SK-N-SH (cell line): ENCODE measurements at regions not wholly inside any gene's neighbourhood (a gene's known extent, or its start where the extent isn't known, plus 50 kb on each side); places are given as distances from the start of the nearest gene placed in this dataset.

Experiments
- CTCF ChIA-PET: fragments of 300-600, 350-600 bp; formaldehyde crosslinking; extraction: SDS; loops from one replicate; lab custom pipeline; 2021; lab: Yijun Ruan, JAX
- POLR2A ChIA-PET: fragments of 350-600 bp; sonication (Branson Sonifier 250); formaldehyde crosslinking; extraction: SDS; loops from one replicate; lab custom pipeline; 2020; ENCODE audit warnings: antibody characterized with exemption, inconsistent platforms; lab: Yijun Ruan, JAX
- DNase-seq: peaks from one replicate; pipeline ENCODE4 v3.0.0; 2012
- H2AFZ ChIP-seq: fragments of 200-600 bp; sonication (generic); 2 replicates; pipeline ENCODE4 v1.8.1; 2016; ENCODE audit warnings: antibody characterized with exemption, mild to moderate bottlenecking, low read depth
- H3F3A ChIP-seq: fragments of 200-600 bp; sonication (generic); replicated peaks from 2 replicates; pipeline ENCODE3; 2016; ENCODE audit warnings: antibody characterized with exemption, mild to moderate bottlenecking; ENCODE audit not compliant: insufficient read depth
- H3K27ac ChIP-seq, 2 experiments: fragments of 200-500 bp in 1 of 2; fragments of 200-600 bp in 1 of 2; sonication (Bioruptor generic) in 1 of 2; sonication (generic), shearing (Covaris generic) in 1 of 2; 2 replicates each; pipeline versions ENCODE4 v1.5.1 to v1.6.1; 2014 to 2016; ENCODE audit warnings: low read depth in 2 of 2, inconsistent platforms in 1 of 2, low read length in 1 of 2, mild to moderate bottlenecking in 1 of 2, mixed read lengths in 1 of 2
- H3K27me3 ChIP-seq: fragments of 200-600 bp; sonication (generic), shearing (Covaris generic); 2 replicates; pipeline ENCODE4 v1.6.1; 2016; ENCODE audit warnings: mixed run types; ENCODE audit not compliant: insufficient read depth
- H3K36me3 ChIP-seq, 2 experiments: fragments of 200-500 bp in 1 of 2; fragments of 200-600 bp in 1 of 2; sonication (Bioruptor generic) in 1 of 2; sonication (generic) in 1 of 2; replicated peaks in 1 of 2; 2 replicates each; pipeline versions ENCODE3 to v1.5.1; 2014 to 2016; ENCODE audit warnings: low read length in 1 of 2, mild to moderate bottlenecking in 1 of 2; ENCODE audit not compliant: insufficient read depth in 2 of 2, control insufficient read depth in 1 of 2
- H3K4me1 ChIP-seq, 2 experiments: fragments of 200-500 bp in 1 of 2; fragments of 200-600 bp in 1 of 2; sonication (Bioruptor generic) in 1 of 2; sonication (generic), shearing (Covaris generic) in 1 of 2; 2 replicates each; pipeline versions ENCODE4 v1.5.1 to v1.6.1; 2014 to 2016; ENCODE audit warnings: low read depth in 1 of 2, low read length in 1 of 2, mixed run types in 1 of 2; ENCODE audit not compliant: insufficient read depth in 2 of 2, control insufficient read depth in 1 of 2
- H3K4me2 ChIP-seq: fragments of 200-600 bp; sonication (generic), shearing (Covaris generic); 2 replicates; pipeline ENCODE4 v1.6.1; 2017; ENCODE audit warnings: mixed run types
- H3K4me3 ChIP-seq, 2 experiments: fragments of 200-500 bp in 1 of 2; fragments of 200-600 bp in 1 of 2; sonication (Bioruptor generic) in 1 of 2; sonication (generic), shearing (Covaris generic) in 1 of 2; 2 replicates each; pipeline versions ENCODE4 v1.5.1 to v1.8.1; 2014 to 2016; ENCODE audit warnings: low read depth in 2 of 2, inconsistent platforms in 1 of 2, low read length in 1 of 2, mild to moderate bottlenecking in 1 of 2, mixed read lengths in 1 of 2, moderate library complexity in 1 of 2
- H3K79me2 ChIP-seq: fragments of 200-600 bp; sonication (generic); 2 replicates; pipeline ENCODE4 v1.8.1; 2017; ENCODE audit warnings: mild to moderate bottlenecking; ENCODE audit not compliant: insufficient read depth
- H3K9ac ChIP-seq: fragments of 200-600 bp; sonication (generic); 2 replicates; pipeline ENCODE4 v1.6.1; 2017; ENCODE audit warnings: mixed run types
- H3K9me2 ChIP-seq: fragments of 200-600 bp; sonication (generic); 2 replicates; pipeline ENCODE4 v1.6.1; 2017; ENCODE audit warnings: mixed run types
- H3K9me3 ChIP-seq: fragments of 200-600 bp; sonication (generic); 2 replicates; pipeline ENCODE4 v1.6.1; 2017; ENCODE audit warnings: mixed run types, mild to moderate bottlenecking, moderate library complexity
- H4K20me1 ChIP-seq: fragments of 200-600 bp; sonication (generic); 2 replicates; pipeline ENCODE4 v1.6.1; 2017; ENCODE audit warnings: mild to moderate bottlenecking, mixed run types; ENCODE audit not compliant: insufficient read depth
- ELF1 ChIP-seq: IDR thresholded peaks from 2 replicates; pipeline ENCODE4 v1.4.0; 2012
- EZH2phosphoT487 ChIP-seq: fragments of 200-600 bp; sonication (generic); IDR thresholded peaks from 2 replicates; pipeline ENCODE4 v1.6.1; 2017; ENCODE audit warnings: low read depth, mixed run types, mild to moderate bottlenecking, antibody characterized with exemption, moderate library complexity, borderline replicate concordance
- GATA2 ChIP-seq: sonication (generic); formaldehyde crosslinking; IDR thresholded peaks from 2 replicates; pipeline ENCODE4 v1.5.0; 2020; ENCODE audit warnings: mild to moderate bottlenecking, missing genetic modification reagents
- JUND ChIP-seq: IDR thresholded peaks from 2 replicates; pipeline ENCODE4 v1.4.0; 2012
- MEF2A ChIP-seq: IDR thresholded peaks from 2 replicates; pipeline ENCODE4 v1.4.0; 2012; ENCODE audit warnings: low read depth, borderline replicate concordance
- NFIC ChIP-seq: IDR thresholded peaks from 2 replicates; pipeline ENCODE4 v1.4.0; 2012; ENCODE audit warnings: borderline replicate concordance
- NRF1 ChIP-seq: IDR thresholded peaks from 2 replicates; pipeline ENCODE4 v1.6.1; 2012; ENCODE audit warnings: low read depth, mild to moderate bottlenecking, low read length
- POLR2AphosphoS5 ChIP-seq: IDR thresholded peaks from 2 replicates; pipeline ENCODE4 v1.6.1; 2012; ENCODE audit warnings: low read depth, low read length
- RAD21 ChIP-seq: IDR thresholded peaks from 2 replicates; pipeline ENCODE4 v1.6.1; 2012; ENCODE audit warnings: mild to moderate bottlenecking, low read length
- RCOR1 ChIP-seq: fragments of 150-350 bp; IDR thresholded peaks from 2 replicates; pipeline ENCODE4 v1.6.1; 2017; ENCODE audit warnings: antibody characterized with exemption, low read length
- RFX5 ChIP-seq: IDR thresholded peaks from 2 replicates; pipeline ENCODE4 v1.6.1; 2012; ENCODE audit warnings: mild to moderate bottlenecking, improper control_type of control experiment, low read length
- SMC3 ChIP-seq: IDR thresholded peaks from 2 replicates; pipeline ENCODE4 v1.6.1; 2012; ENCODE audit warnings: low read depth, low read length, improper control_type of control experiment
- TAF1 ChIP-seq: IDR thresholded peaks from 2 replicates; pipeline ENCODE4 v1.6.1; 2012; ENCODE audit warnings: low read depth, mild to moderate bottlenecking, low read length, moderate library complexity, borderline replicate concordance
- TCF12 ChIP-seq: IDR thresholded peaks from 2 replicates; pipeline ENCODE4 v1.4.0; 2012
- WGBS: methylation state at CpG from one replicate; pipeline ENCODE4 v1.1.6; 2017; ENCODE audit warnings: low lambda C conversion rate; 5-methylcytosine and 5-hydroxymethylcytosine counted together
- TF ChIP-seq, protein P1 (sequence below): IDR thresholded peaks from 2 replicates; pipeline ENCODE4 v1.4.0; 2012; ENCODE audit warnings: low read depth, borderline replicate concordance
- TF ChIP-seq, protein P2 (sequence below): fragments of 150-350 bp; IDR thresholded peaks from 2 replicates; pipeline ENCODE4 v1.6.1; 2016; ENCODE audit warnings: mild to moderate bottlenecking, low read depth, low read length
- TF ChIP-seq, protein P3 (sequence below): IDR thresholded peaks from 2 replicates; pipeline ENCODE4; 2012
- TF ChIP-seq, protein P4 (sequence below): IDR thresholded peaks from 2 replicates; pipeline ENCODE4 v1.6.1; 2012; ENCODE audit warnings: mild to moderate bottlenecking, low read depth, low read length, moderate library complexity

DNA sequence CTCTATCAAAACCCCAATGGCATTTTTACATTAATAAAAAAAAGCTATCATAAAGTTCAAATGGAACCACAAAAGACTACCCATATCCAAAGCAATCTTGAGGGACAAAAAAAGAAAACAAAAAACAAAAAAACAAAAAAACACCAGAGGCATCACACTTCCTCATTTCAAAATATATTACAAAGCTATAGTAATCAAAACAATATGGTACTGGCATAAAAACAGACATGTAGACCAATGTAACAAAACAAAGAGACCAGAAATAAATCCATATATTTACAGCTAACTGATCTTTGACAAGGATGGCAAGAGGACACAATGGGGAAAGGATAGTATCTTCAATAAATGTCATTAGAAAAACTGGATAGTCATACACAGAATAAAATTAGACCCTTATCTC lies 245.1 kb upstream of the MSX2 start:
- Histone ChIP-seq H4K20me1 (no peaks in the 10 kb centered on the region), H3K4me1 (no peaks in the 10 kb centered on the region), H3K27ac (no peak overlapping the region), H3K9me2 (no peaks in the 10 kb centered on the region), H3K9me3 (peaks cover 10% of the 10 kb centered on the region; the same call in 1 of the 2 replicates), H3F3A (no peaks in the 10 kb centered on the region), H2AFZ (no peak overlapping the region), H3K79me2 (no peaks in the 10 kb centered on the region), H3K4me2 (no peak overlapping the region), H3K36me3 (no peaks in the 10 kb centered on the region), H3K27me3 (no peaks in the 10 kb centered on the region), H3K9ac (no peak overlapping the region), H3K4me3 (no peak overlapping the region)
- ChIA-PET POLR2A (no interaction called here), CTCF (no interaction called here)
- TF ChIP-seq NRF1 (no peak), TCF12 (no peak), SMC3 (no peak), POLR2AphosphoS5 (no peak), ELF1 (no peak), GATA2 (CRISPR knock-in tag) (no peak), JUND (no peak)
- TF ChIP-seq, protein P1, sequence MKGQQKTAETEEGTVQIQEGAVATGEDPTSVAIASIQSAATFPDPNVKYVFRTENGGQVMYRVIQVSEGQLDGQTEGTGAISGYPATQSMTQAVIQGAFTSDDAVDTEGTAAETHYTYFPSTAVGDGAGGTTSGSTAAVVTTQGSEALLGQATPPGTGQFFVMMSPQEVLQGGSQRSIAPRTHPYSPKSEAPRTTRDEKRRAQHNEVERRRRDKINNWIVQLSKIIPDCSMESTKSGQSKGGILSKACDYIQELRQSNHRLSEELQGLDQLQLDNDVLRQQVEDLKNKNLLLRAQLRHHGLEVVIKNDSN = no peak
- TF ChIP-seq, protein P2, sequence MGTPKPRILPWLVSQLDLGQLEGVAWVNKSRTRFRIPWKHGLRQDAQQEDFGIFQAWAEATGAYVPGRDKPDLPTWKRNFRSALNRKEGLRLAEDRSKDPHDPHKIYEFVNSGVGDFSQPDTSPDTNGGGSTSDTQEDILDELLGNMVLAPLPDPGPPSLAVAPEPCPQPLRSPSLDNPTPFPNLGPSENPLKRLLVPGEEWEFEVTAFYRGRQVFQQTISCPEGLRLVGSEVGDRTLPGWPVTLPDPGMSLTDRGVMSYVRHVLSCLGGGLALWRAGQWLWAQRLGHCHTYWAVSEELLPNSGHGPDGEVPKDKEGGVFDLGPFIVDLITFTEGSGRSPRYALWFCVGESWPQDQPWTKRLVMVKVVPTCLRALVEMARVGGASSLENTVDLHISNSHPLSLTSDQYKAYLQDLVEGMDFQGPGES = no peak
- DNase-seq = no peak

DNA sequence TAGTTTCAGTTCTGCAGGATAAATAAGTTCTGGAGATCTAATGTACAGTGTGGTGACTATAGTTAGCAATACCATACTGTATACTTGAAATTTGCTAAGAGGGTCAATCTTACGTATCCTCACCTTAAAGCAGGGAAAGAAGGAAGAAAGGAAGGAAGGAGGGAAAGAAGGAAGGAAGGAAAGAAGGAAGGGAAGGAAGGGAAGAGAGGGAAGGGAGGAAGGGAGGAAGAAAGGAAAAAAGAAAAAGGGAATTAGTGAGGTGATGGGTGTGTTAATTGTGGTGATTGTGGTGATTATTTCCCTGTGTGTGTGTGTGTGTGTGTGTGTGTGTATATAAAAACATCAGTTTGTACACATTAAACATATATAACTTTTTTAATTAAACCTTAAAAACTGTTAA lies 242.6 kb upstream of the MSX2 start:
- POLR2A ChIA-PET = no interaction called here
- CTCF ChIA-PET = interaction anchor here (1.1 kb wide), 1 partner anchor 18 kb away, joined by 3 read pairs; no protein-coding TSS in a partner anchor
- no peaks in the 10 kb centered on the region for H3K36me3 ChIP-seq
- 0 out of 2 replicates have a peak, but pooled peaks cover 7% of the 10 kb centered on the region for H3K9me3 ChIP-seq
- no peak for DNase-seq
- TF ChIP-seq, protein P3, sequence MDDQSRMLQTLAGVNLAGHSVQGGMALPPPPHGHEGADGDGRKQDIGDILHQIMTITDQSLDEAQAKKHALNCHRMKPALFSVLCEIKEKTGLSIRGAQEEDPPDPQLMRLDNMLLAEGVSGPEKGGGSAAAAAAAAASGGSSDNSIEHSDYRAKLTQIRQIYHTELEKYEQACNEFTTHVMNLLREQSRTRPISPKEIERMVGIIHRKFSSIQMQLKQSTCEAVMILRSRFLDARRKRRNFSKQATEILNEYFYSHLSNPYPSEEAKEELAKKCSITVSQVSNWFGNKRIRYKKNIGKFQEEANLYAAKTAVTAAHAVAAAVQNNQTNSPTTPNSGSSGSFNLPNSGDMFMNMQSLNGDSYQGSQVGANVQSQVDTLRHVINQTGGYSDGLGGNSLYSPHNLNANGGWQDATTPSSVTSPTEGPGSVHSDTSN = no peak
- H3K9ac ChIP-seq = no peak overlapping the region
- no peaks in the 10 kb centered on the region for H3K27me3 ChIP-seq
- H3K27ac ChIP-seq = no peak overlapping the region
- H3K79me2 ChIP-seq = no peaks in the 10 kb centered on the region
- H2AFZ ChIP-seq = no peak overlapping the region
- H3K4me3 ChIP-seq = no peak overlapping the region
- H3K9me2 ChIP-seq = no peaks in the 10 kb centered on the region
- no peaks in the 10 kb centered on the region for H3K4me1 ChIP-seq
- H3K4me2 ChIP-seq = no peak overlapping the region
- H4K20me1 ChIP-seq = no peaks in the 10 kb centered on the region
- 71% methylated on average over 1 of the region's 1 CpG for WGBS
- H3F3A ChIP-seq = no peaks in the 10 kb centered on the region

DNA sequence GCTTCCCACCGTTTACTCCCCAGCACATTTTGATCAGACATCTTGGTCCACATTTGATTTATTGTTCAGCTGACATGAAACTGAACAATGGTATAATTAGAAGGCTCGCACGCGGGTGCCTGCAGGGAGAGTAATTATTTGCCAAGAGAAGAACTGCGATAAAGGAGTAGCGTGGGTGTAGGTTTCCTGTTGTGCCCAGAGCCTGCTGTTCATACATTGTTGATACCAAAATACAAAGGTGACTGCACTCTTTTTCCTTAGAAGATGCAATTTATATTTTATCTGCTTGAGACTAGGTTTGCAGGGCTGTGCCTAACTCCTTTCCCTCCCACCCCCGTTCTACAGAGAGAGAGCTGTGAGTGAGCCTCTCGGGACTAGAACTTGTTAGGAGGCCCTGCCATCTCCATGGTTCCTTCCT lies 241.8 kb upstream of the MSX2 start:
- no peak overlapping the region for H3K9ac ChIP-seq
- no peak for DNase-seq
- no peaks in the 10 kb centered on the region for H3F3A ChIP-seq
- H3K27ac ChIP-seq = no peak overlapping the region
- no peaks in the 10 kb centered on the region for H3K27me3 ChIP-seq
- H3K9me3 ChIP-seq = 0 out of 2 replicates have a peak, but pooled peaks cover 7% of the 10 kb centered on the region
- no peaks in the 10 kb centered on the region for H3K9me2 ChIP-seq
- ChIA-PET CTCF (interaction anchor here (1.1 kb wide), 1 partner anchor 19 kb away, joined by 3 read pairs; no protein-coding TSS in a partner anchor), POLR2A (no interaction called here)
- WGBS = 43% methylated on average over 8 of the region's 8 CpGs
- H3K4me1 ChIP-seq = no peaks in the 10 kb centered on the region
- H3K36me3 ChIP-seq = no peaks in the 10 kb centered on the region
- no peak overlapping the region for H3K4me2 ChIP-seq
- H3K79me2 ChIP-seq = no peaks in the 10 kb centered on the region
- H3K4me3 ChIP-seq = no peak overlapping the region
- no peaks in the 10 kb centered on the region for H4K20me1 ChIP-seq
- no peak overlapping the region for H2AFZ ChIP-seq
- TF ChIP-seq JUND = no peak
- no peak for TF ChIP-seq POLR2AphosphoS5
- no peak for TF ChIP-seq RFX5
- TF ChIP-seq, protein P4, sequence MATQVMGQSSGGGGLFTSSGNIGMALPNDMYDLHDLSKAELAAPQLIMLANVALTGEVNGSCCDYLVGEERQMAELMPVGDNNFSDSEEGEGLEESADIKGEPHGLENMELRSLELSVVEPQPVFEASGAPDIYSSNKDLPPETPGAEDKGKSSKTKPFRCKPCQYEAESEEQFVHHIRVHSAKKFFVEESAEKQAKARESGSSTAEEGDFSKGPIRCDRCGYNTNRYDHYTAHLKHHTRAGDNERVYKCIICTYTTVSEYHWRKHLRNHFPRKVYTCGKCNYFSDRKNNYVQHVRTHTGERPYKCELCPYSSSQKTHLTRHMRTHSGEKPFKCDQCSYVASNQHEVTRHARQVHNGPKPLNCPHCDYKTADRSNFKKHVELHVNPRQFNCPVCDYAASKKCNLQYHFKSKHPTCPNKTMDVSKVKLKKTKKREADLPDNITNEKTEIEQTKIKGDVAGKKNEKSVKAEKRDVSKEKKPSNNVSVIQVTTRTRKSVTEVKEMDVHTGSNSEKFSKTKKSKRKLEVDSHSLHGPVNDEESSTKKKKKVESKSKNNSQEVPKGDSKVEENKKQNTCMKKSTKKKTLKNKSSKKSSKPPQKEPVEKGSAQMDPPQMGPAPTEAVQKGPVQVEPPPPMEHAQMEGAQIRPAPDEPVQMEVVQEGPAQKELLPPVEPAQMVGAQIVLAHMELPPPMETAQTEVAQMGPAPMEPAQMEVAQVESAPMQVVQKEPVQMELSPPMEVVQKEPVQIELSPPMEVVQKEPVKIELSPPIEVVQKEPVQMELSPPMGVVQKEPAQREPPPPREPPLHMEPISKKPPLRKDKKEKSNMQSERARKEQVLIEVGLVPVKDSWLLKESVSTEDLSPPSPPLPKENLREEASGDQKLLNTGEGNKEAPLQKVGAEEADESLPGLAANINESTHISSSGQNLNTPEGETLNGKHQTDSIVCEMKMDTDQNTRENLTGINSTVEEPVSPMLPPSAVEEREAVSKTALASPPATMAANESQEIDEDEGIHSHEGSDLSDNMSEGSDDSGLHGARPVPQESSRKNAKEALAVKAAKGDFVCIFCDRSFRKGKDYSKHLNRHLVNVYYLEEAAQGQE = no peak
- no peak for TF ChIP-seq TAF1
- TF ChIP-seq MEF2A = no peak
- TF ChIP-seq NFIC = no peak
- no peak for TF ChIP-seq EZH2phosphoT487
- TF ChIP-seq RCOR1 = no peak
- TF ChIP-seq RAD21 = no peak
- no peak for TF ChIP-seq SMC3
